IMR-90 (cell line): ENCODE measurements at regions not wholly inside any gene's neighbourhood (a gene's known extent, or its start where the extent isn't known, plus 50 kb on each side); places are given as distances from the start of the nearest gene placed in this dataset.

Experiments
- BHLHE40 ChIP-seq: fragments of 150-350 bp; IDR thresholded peaks from 2 replicates; pipeline ENCODE4 v1.6.1; 2016; ENCODE audit warnings: mild to moderate bottlenecking, low read depth, low read length
- CEBPB ChIP-seq: IDR thresholded peaks from 2 replicates; pipeline ENCODE4 v1.6.1; 2012; ENCODE audit warnings: low read depth, low read length, improper control_type of control experiment
- MAFK ChIP-seq: IDR thresholded peaks from 2 replicates; pipeline ENCODE4 v1.6.1; 2012; ENCODE audit warnings: low read depth, low read length, improper control_type of control experiment
- POLR2A ChIP-seq: IDR thresholded peaks from 2 replicates; pipeline ENCODE4 v1.6.1; 2012; ENCODE audit warnings: mild to moderate bottlenecking, low read depth, low read length
- RFX5 ChIP-seq: IDR thresholded peaks from 2 replicates; pipeline ENCODE4 v1.8.0; 2012; ENCODE audit warnings: low read depth, mild to moderate bottlenecking, low read length, moderate library complexity
- TF ChIP-seq, protein P1 (sequence below): conservative IDR thresholded peaks from 2 replicates; pipeline ENCODE4 v1.5.1; 2012; ENCODE audit warnings: mild to moderate bottlenecking, low read depth, low read length, improper control_type of control experiment

DNA sequence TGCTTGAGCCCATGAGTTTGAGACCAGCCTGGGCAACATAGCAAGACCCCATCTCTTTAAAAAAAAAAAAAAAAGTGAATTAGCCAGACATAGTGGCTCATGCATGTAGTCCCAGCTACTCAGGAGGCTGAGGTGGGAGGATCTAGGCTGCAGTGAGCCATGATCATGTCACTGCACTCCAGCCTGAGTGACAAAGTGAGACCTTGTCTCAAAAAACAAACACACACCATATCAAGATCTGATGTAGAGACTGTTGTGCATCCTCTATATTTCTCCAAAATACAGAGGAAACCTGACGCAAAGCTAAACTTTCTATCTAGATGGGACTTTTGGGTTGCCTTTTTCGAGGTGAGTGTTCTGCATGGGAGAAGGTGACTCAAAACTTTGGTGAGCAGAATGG, 77.4 kb upstream of the SLC8A3 start:
- TF ChIP-seq, protein P1, sequence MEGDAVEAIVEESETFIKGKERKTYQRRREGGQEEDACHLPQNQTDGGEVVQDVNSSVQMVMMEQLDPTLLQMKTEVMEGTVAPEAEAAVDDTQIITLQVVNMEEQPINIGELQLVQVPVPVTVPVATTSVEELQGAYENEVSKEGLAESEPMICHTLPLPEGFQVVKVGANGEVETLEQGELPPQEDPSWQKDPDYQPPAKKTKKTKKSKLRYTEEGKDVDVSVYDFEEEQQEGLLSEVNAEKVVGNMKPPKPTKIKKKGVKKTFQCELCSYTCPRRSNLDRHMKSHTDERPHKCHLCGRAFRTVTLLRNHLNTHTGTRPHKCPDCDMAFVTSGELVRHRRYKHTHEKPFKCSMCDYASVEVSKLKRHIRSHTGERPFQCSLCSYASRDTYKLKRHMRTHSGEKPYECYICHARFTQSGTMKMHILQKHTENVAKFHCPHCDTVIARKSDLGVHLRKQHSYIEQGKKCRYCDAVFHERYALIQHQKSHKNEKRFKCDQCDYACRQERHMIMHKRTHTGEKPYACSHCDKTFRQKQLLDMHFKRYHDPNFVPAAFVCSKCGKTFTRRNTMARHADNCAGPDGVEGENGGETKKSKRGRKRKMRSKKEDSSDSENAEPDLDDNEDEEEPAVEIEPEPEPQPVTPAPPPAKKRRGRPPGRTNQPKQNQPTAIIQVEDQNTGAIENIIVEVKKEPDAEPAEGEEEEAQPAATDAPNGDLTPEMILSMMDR, result no peak
- no peak for TF ChIP-seq BHLHE40
- TF ChIP-seq CEBPB, result no peak
- no peak for TF ChIP-seq POLR2A
- TF ChIP-seq MAFK, result no peak
- no peak for TF ChIP-seq RFX5
